Fibroblast of lung (primary cell): ENCODE measurements at regions not wholly inside any gene's neighbourhood (a gene's known extent, or its start where the extent isn't known, plus 50 kb on each side); places are given as distances from the start of the nearest gene placed in this dataset.
A peak's percentile ranks its signal among the peaks of the same experiment; 100 is the strongest.

Experiments
- DNase-seq, 2 donors: peaks; one replicate each; pipeline versions ENCODE4 v3.0.0 to v3.0.0-alpha.2; 2010; ENCODE audit warnings: low read depth in 2 of 2
- H2AFZ ChIP-seq: 2 replicates; pipeline ENCODE4 v1.5.1; 2012; ENCODE audit warnings: low read length, control low read depth, inconsistent platforms
- H3K27ac ChIP-seq: 2 replicates; pipeline ENCODE4 v1.5.1; 2011; ENCODE audit warnings: low read length, control low read depth; ENCODE audit not compliant: insufficient read depth
- H3K27me3 ChIP-seq: 2 replicates; pipeline ENCODE4 v1.5.1; 2011; ENCODE audit warnings: mild to moderate bottlenecking, low read length; ENCODE audit not compliant: control insufficient read depth, insufficient read depth
- H3K36me3 ChIP-seq: 2 replicates; pipeline ENCODE4 v1.5.1; 2011; ENCODE audit warnings: low read length; ENCODE audit not compliant: control insufficient read depth, insufficient read depth
- H3K4me1 ChIP-seq: 2 replicates; pipeline ENCODE4 v1.5.1; 2011; ENCODE audit warnings: low read length; ENCODE audit not compliant: control insufficient read depth, insufficient read depth; ENCODE audit errors: extremely low read depth
- H3K4me2 ChIP-seq: 2 replicates; pipeline ENCODE4 v1.5.1; 2011; ENCODE audit warnings: low read length, control low read depth; ENCODE audit not compliant: insufficient read depth; ENCODE audit errors: extremely low read depth
- H3K4me3 ChIP-seq, 4 experiments: fragments of 200-600 bp in 1 of 4; sonication (generic) in 1 of 4; replicated peaks in 1 of 4; 2 replicates each; pipeline ENCODE4 v1.5.1; 2011 to 2016; ENCODE audit warnings: low read length in 4 of 4, low read depth in 3 of 4, mild to moderate bottlenecking in 3 of 4, control low read depth in 2 of 4, inconsistent platforms in 1 of 4, mixed read lengths in 1 of 4; ENCODE audit not compliant: insufficient read depth in 1 of 4; ENCODE audit errors: control extremely low read depth in 1 of 4
- H3K79me2 ChIP-seq: 2 replicates; pipeline ENCODE4 v1.5.1; 2012; ENCODE audit warnings: mild to moderate bottlenecking, low read length, inconsistent platforms; ENCODE audit not compliant: control insufficient read depth, insufficient read depth
- H3K9ac ChIP-seq: 2 replicates; pipeline ENCODE4 v1.5.1; 2011; ENCODE audit warnings: mild to moderate bottlenecking, low read length, control low read depth; ENCODE audit not compliant: insufficient read depth
- H3K9me3 ChIP-seq: 2 replicates; pipeline ENCODE4 v1.5.1; 2012; ENCODE audit warnings: low read depth, low read length; ENCODE audit not compliant: control insufficient read depth, insufficient read depth
- H4K20me1 ChIP-seq: 2 replicates; pipeline ENCODE4 v1.5.1; 2011; ENCODE audit warnings: low read length; ENCODE audit not compliant: control insufficient read depth, insufficient read depth; ENCODE audit errors: extremely low read depth
- EZH2 ChIP-seq: IDR thresholded peaks from 2 replicates; pipeline ENCODE4 v1.5.1; 2012; ENCODE audit warnings: low read length, control low read depth, mild to moderate bottlenecking; ENCODE audit errors: missing control alignments
- TF ChIP-seq, protein P1 (sequence below), 2 donors: IDR thresholded peaks in 1 of 2; conservative IDR thresholded peaks in 1 of 2; 1 replicate in 1 of 2; 2 replicates in 1 of 2; pipeline ENCODE4 v1.5.1; 2011 to 2012; ENCODE audit warnings: low read length in 2 of 2, control low read depth in 1 of 2, inconsistent platforms in 1 of 2, low read depth in 1 of 2, mild to moderate bottlenecking in 1 of 2

DNA sequence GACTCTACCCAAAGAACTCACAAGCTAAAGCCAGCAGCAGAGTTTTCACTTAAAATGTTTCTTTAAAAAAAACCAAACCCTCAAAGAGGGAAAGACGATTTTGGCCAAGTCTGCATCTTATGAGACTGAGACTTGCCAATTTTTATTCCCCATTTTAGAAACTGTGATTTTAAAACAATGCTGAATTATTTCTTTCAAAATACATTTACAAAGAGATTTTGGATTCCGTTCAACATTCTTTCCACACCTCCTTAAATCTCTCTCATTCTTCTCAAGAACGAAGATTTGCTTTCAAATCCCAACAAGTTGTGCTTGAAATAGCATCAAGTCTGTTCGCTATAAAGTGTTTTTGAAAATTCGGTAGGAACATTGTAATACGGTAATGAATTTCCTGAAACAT, 133.9 kb upstream of the VANGL1 start:
- no peak overlapping the region for H2AFZ ChIP-seq
- TF ChIP-seq, protein P1, sequence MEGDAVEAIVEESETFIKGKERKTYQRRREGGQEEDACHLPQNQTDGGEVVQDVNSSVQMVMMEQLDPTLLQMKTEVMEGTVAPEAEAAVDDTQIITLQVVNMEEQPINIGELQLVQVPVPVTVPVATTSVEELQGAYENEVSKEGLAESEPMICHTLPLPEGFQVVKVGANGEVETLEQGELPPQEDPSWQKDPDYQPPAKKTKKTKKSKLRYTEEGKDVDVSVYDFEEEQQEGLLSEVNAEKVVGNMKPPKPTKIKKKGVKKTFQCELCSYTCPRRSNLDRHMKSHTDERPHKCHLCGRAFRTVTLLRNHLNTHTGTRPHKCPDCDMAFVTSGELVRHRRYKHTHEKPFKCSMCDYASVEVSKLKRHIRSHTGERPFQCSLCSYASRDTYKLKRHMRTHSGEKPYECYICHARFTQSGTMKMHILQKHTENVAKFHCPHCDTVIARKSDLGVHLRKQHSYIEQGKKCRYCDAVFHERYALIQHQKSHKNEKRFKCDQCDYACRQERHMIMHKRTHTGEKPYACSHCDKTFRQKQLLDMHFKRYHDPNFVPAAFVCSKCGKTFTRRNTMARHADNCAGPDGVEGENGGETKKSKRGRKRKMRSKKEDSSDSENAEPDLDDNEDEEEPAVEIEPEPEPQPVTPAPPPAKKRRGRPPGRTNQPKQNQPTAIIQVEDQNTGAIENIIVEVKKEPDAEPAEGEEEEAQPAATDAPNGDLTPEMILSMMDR (conservative IDR thresholded peaks at IDR 0.05 in 1 of 2, IDR thresholded peaks at IDR 0.05 in 1 of 2; ENCODE audit: low read depth in 1 of 2, low read length in 2 of 2), result no peak
- no peak for TF ChIP-seq EZH2
- no peaks in the 10 kb centered on the region for H4K20me1 ChIP-seq
- H3K9me3 ChIP-seq, result no peaks in the 10 kb centered on the region
- no peaks in the 10 kb centered on the region for H3K36me3 ChIP-seq
- no peaks in the 10 kb centered on the region for H3K27me3 ChIP-seq
- no peak overlapping the region for H3K4me2 ChIP-seq
- H3K4me1 ChIP-seq, result no peaks in the 10 kb centered on the region
- H3K27ac ChIP-seq, result no peak overlapping the region
- no peak for DNase-seq
- no peaks in the 10 kb centered on the region for H3K79me2 ChIP-seq
- no peak overlapping the region for H3K9ac ChIP-seq
- H3K4me3 ChIP-seq, result no peak overlapping the region

DNA sequence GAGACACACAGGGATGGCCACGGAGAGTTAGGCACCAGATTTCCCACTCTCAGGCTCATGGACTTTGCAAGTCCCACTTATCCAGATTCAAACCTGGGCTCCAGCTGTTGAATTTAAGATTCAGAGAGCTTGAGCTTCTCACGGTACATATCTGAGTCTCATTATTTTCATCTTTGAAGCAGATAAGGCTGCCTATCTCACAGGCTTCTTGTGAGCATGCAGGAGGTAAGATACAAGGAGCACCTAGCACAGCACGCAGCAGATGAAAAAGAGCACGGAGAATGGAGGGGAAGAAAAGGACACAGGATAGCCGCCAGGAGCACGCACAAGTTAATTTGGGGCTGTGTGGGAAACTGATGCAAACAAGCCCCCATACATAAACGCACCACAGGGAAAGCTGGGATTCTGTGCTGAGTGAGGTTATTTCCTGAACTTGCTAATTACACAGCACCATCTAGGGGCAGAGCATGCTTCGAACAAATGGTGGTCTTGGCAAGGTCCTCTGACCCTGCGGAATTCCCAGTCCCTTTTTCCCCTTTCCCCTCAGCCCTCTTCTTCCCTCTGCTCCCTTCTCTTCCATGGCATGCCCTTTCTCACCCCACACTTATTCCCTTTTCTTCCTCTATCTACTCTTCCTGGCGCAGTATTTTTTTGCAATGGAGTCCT, 134.7 kb upstream of the VANGL1 start:
- TF ChIP-seq, protein P1 (conservative IDR thresholded peaks at IDR 0.05 in 1 of 2, IDR thresholded peaks at IDR 0.05 in 1 of 2; ENCODE audit: low read depth in 1 of 2, low read length in 2 of 2), result peak; percentile 45 to 82
- no peak for TF ChIP-seq EZH2
- H3K9ac ChIP-seq, result no peak overlapping the region
- no peak overlapping the region for H3K27ac ChIP-seq
- H4K20me1 ChIP-seq, result no peaks in the 10 kb centered on the region
- H3K36me3 ChIP-seq, result no peaks in the 10 kb centered on the region
- no peak overlapping the region for H2AFZ ChIP-seq
- no peak overlapping the region for H3K4me2 ChIP-seq
- H3K9me3 ChIP-seq, result no peaks in the 10 kb centered on the region
- H3K27me3 ChIP-seq, result no peaks in the 10 kb centered on the region
- DNase-seq, result peak; percentile 64 to 67
- H3K79me2 ChIP-seq, result no peaks in the 10 kb centered on the region
- no peaks in the 10 kb centered on the region for H3K4me1 ChIP-seq
- H3K4me3 ChIP-seq, result no peak overlapping the region

DNA sequence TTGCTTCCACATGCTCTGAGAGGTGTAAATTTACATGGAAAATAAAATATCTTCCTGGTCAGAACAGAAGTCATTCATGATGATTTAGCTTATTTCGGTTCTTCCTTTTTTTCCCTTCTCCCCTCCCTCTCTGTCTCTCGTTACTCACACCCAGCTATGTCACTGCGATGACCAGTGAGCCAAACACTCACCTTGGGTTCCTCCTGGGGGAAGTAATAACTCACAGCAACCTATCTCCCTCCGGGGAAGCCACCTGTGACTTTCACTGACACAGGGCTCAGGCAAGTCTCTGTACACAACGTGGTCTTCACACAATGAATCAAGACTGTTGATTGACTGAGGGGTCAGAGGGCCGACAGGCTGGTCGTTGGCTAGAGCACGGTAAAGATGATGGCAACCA, 135.3 kb upstream of the VANGL1 start:
- H4K20me1 ChIP-seq, result no peaks in the 10 kb centered on the region
- no peak for DNase-seq
- no peak overlapping the region for H2AFZ ChIP-seq
- H3K36me3 ChIP-seq, result no peaks in the 10 kb centered on the region
- no peak overlapping the region for H3K9ac ChIP-seq
- H3K27ac ChIP-seq, result no peak overlapping the region
- H3K4me1 ChIP-seq, result no peaks in the 10 kb centered on the region
- H3K79me2 ChIP-seq, result no peaks in the 10 kb centered on the region
- TF ChIP-seq, protein P1 (conservative IDR thresholded peaks at IDR 0.05 in 1 of 2, IDR thresholded peaks at IDR 0.05 in 1 of 2; ENCODE audit: low read depth in 1 of 2, low read length in 2 of 2), result no peak
- TF ChIP-seq EZH2, result no peak
- H3K4me2 ChIP-seq, result no peak overlapping the region
- H3K9me3 ChIP-seq, result no peaks in the 10 kb centered on the region
- no peaks in the 10 kb centered on the region for H3K27me3 ChIP-seq
- no peak overlapping the region for H3K4me3 ChIP-seq
